ENCODE measurements at regions not wholly inside any gene's neighbourhood (a gene's known extent, or its start where the extent isn't known, plus 50 kb on each side); places are given as distances from the start of the nearest gene placed in this dataset.

- WGBS (ENCODE audit: low lambda C conversion rate) = 37% methylated on average over 6 of the region's 6 CpGs
- Histone ChIP-seq H3F3A (replicated peaks; ENCODE audit: insufficient read depth) (no peaks in the 10 kb centered on the region), H3K9ac (no peak overlapping the region), H3K4me1 (ENCODE audit: control insufficient read depth in 1 of 2, insufficient read depth in 2 of 2, low read depth in 1 of 2, low read length in 1 of 2) (peaks cover 0 to 13% of the 10 kb centered on the region in 2 experiments; a peak in 1 of 4 replicates), H2AFZ (ENCODE audit: low read depth) (no peak overlapping the region), H3K36me3 (replicated peaks in 1 of 2; ENCODE audit: control insufficient read depth in 1 of 2, insufficient read depth in 2 of 2, low read length in 1 of 2) (no peaks in the 10 kb centered on the region), H3K4me2 (no peak overlapping the region), H3K27me3 (ENCODE audit: insufficient read depth) (no peaks in the 10 kb centered on the region), H3K27ac (ENCODE audit: low read depth in 2 of 2, low read length in 1 of 2) (no peak overlapping the region), H3K4me3 (ENCODE audit: low read depth in 2 of 2, low read length in 1 of 2) (no peak overlapping the region), H4K20me1 (ENCODE audit: insufficient read depth) (no peaks in the 10 kb centered on the region), H3K79me2 (ENCODE audit: insufficient read depth) (no peaks in the 10 kb centered on the region), H3K9me3 (no peaks in the 10 kb centered on the region), H3K9me2 (no peaks in the 10 kb centered on the region)
- TF ChIP-seq ELF1 (IDR thresholded peaks at IDR 0.05) = no peak
- TF ChIP-seq SIN3A (IDR thresholded peaks at IDR 0.05; ENCODE audit: borderline replicate concordance, low read depth, low read length) = no peak
- DNase-seq = no peak
- POLR2A ChIA-PET = no interaction called here
- CTCF ChIA-PET = interaction anchor here (1.0 to 1.1 kb wide), 4 partner anchors 9 to 316 kb away, joined by 3 to 7 read pairs (median 3); partner anchors contain the start of gene LRFN2
Observed at GRCh38 chr6:40299681-40300080, 287.5 kb downstream of the LRFN2 start.

- H4K20me1 ChIP-seq (ENCODE audit: insufficient read depth) = no peaks in the 10 kb centered on the region
- H3K4me1 ChIP-seq (ENCODE audit: control insufficient read depth in 1 of 2, insufficient read depth in 2 of 2, low read depth in 1 of 2, low read length in 1 of 2) = peaks cover 0 to 19% of the 10 kb centered on the region in 2 experiments; a peak in 1 of 4 replicates
- ChIA-PET CTCF (interaction anchor here (1.1 kb wide), 1 partner anchor 11 kb away, joined by 5 read pairs; no protein-coding TSS in a partner anchor), POLR2A (no interaction called here)
- no peak for TF ChIP-seq EP300 (IDR thresholded peaks at IDR 0.05; ENCODE audit: borderline replicate concordance in 1 of 2, low read depth in 1 of 2, low read length in 1 of 2)
- TF ChIP-seq ZBTB33 (IDR thresholded peaks at IDR 0.05; ENCODE audit: borderline replicate concordance, low read depth) = no peak
- no peak for TF ChIP-seq TCF12 (IDR thresholded peaks at IDR 0.05)
- no peak for TF ChIP-seq GATA2 (CRISPR knock-in tag; IDR thresholded peaks at IDR 0.05)
- TF ChIP-seq REST (IDR thresholded peaks at IDR 0.05; ENCODE audit: low read depth, low read length) = no peak
- no peak for TF ChIP-seq EZH2phosphoT487 (IDR thresholded peaks at IDR 0.05; ENCODE audit: borderline replicate concordance, low read depth)
- TF ChIP-seq JUND (IDR thresholded peaks at IDR 0.05) = no peak
- TF ChIP-seq RAD21 (IDR thresholded peaks at IDR 0.05; ENCODE audit: low read length) = no peak
- no peak for TF ChIP-seq MAX (IDR thresholded peaks at IDR 0.05; ENCODE audit: low read depth)
- TF ChIP-seq RXRA (IDR thresholded peaks at IDR 0.05; ENCODE audit: borderline replicate concordance, low read depth) = no peak
- no peaks in the 10 kb centered on the region for H3K36me3 ChIP-seq (replicated peaks in 1 of 2; ENCODE audit: control insufficient read depth in 1 of 2, insufficient read depth in 2 of 2, low read length in 1 of 2)
- H3K9me2 ChIP-seq = no peaks in the 10 kb centered on the region
- H3F3A ChIP-seq (replicated peaks; ENCODE audit: insufficient read depth) = no peaks in the 10 kb centered on the region
- H3K4me3 ChIP-seq (ENCODE audit: low read depth in 2 of 2, low read length in 1 of 2) = no peak overlapping the region
- no peak overlapping the region for H3K9ac ChIP-seq
- no peaks in the 10 kb centered on the region for H3K79me2 ChIP-seq (ENCODE audit: insufficient read depth)
- no peaks in the 10 kb centered on the region for H3K27me3 ChIP-seq (ENCODE audit: insufficient read depth)
- no peak overlapping the region for H2AFZ ChIP-seq (ENCODE audit: low read depth)
- no peak for DNase-seq
- H3K4me2 ChIP-seq = no peak overlapping the region
- no peak overlapping the region for H3K27ac ChIP-seq (ENCODE audit: low read depth in 2 of 2, low read length in 1 of 2)
- H3K9me3 ChIP-seq = no peaks in the 10 kb centered on the region
- WGBS (ENCODE audit: low lambda C conversion rate) = 47% methylated on average over 2 of the region's 2 CpGs
Observed at GRCh38 chr6:40298207-40298606, 289.0 kb downstream of the LRFN2 start.
